Erythroblast (primary cell): ENCODE measurements at regions not wholly inside any gene's neighbourhood (a gene's known extent, or its start where the extent isn't known, plus 50 kb on each side); places are given as distances from the start of the nearest gene placed in this dataset.

Experiments
- DNase-seq, 2 experiments: peaks; one replicate each; lab custom pipeline; 2025; lab: John Stamatoyannopoulos, UW
- GATA1 ChIP-seq: IDR thresholded peaks from 2 replicates; pipeline ENCODE4 v1.6.1; 2011; ENCODE audit warnings: low read depth, mild to moderate bottlenecking, control low read depth, low read length, moderate library complexity
- POLR2A ChIP-seq: IDR thresholded peaks from 2 replicates; pipeline ENCODE4 v1.6.1; 2011; ENCODE audit warnings: mild to moderate bottlenecking, low read length

DNA sequence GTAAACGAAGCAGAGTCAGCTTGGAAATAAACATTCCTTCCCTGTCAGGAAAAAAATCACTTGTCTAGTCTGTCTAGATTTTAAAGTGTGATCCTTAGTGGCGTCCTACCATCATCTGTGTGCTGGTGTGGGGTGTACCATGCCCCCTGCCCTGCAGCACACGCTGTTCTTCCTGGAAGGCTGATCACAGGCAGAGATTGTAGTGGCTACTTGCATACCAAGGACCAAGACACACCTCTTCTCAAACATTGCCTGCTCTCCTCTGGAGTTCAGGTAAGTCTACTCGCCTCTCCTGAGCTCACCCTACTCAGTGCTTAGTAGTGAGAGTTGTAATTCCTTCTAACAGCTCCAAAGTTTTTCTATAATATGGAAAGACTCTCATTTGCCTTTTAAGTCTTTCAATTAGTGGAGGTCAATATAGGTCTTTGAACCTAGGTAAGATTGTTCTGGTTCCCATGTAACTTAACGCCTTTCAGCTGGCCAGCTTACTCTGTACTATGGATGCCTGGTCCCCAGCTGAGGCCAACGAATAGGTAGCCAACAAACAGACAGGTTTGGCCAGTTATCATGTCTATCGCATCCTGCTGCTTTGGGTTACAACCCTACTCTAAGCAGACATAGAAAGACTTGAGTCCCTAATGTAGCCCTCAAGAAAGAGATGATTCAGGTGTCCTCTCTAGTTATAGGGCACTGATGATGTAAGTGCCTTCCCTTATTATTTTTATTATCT, 55.4 kb downstream of the XCL1 start:
- no peak for DNase-seq
- TF ChIP-seq GATA1, result no peak
- TF ChIP-seq POLR2A, result no peak

- DNase-seq, result no peak
- no peak for TF ChIP-seq POLR2A
- no peak for TF ChIP-seq GATA1
Measured at GRCh38 chr1:168634951-168635532, 58.6 kb downstream of the XCL1 start.

DNA sequence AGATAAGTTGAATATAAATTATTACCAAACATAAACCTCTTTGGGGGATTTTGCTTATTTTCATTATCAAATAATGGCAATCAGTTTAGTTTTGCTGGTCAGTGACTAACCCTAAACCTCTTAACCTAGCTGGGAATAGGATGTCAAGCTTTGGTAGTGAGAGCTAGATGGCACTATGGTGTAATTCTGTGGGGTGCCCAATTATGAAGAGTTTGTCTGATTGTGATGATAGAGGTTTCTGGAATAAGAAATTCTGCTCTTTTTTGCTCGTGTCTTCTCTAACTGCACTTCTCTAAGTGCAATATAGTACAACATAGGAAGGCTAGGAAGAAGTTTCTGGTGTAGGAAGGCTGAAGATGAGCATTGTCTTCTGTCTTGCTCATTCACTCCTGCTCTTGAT, 59.8 kb downstream of the XCL1 start:
- TF ChIP-seq POLR2A, result no peak
- no peak for TF ChIP-seq GATA1
- DNase-seq, result no peak

- TF ChIP-seq GATA1 (no peak), POLR2A (no peak)
- no peak for DNase-seq
Measured at GRCh38 chr1:168636642-168637111, 60.3 kb downstream of the XCL1 start.

DNA sequence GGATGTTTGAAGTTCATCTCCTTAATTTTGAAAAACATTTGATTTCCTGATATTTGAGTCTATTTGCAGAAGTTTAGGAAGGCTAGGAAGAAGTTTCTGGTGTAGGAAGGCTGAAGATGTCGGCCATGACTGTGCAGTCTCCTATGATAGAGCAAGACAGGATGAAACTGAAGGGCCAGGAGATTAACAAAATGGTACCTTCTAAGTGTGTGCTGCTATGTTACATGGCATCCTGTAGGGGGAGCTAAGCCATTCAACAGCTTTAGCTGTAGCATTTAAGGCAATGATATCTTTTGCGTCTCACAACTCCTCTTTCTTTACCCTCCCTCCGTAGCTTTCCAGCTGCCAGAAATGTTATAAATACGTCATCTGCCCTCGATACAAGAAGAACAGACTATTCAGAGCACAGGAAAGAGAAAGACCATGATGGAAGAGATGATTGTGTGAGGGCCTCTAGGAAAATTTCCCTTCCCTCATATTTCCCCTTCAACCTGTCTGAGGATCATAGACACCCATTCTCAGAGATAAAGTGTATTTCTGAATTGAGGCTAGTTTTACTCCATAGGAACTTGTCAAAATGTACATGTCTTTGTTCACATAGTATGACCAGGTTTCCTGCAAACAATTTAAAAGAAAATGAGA, 61.1 kb downstream of the XCL1 start:
- TF ChIP-seq POLR2A (no peak), GATA1 (no peak)
- DNase-seq, result peak; percentile 50 to 60

DNA sequence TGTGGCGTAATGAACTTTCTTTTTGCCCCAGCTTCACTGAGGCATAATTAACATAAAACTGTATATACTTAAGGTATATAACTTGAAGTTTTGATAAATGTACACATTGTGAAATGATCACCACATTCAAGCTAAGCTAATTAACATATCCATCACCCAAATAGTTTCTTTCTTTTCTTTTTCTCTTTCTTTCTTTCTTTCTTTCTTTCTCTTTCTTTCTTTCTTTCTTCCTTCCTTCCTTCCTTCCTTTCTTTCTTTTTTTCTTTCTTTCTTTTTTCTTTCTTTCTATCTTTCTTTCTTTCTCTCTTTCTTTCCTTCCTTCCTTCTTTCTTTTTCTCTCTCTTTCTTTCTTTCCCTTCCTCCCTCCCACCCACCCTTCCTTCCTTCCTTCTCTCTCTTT, 62.5 kb downstream of the XCL1 start:
- DNase-seq, result no peak
- no peak for TF ChIP-seq GATA1
- TF ChIP-seq POLR2A, result no peak

DNA sequence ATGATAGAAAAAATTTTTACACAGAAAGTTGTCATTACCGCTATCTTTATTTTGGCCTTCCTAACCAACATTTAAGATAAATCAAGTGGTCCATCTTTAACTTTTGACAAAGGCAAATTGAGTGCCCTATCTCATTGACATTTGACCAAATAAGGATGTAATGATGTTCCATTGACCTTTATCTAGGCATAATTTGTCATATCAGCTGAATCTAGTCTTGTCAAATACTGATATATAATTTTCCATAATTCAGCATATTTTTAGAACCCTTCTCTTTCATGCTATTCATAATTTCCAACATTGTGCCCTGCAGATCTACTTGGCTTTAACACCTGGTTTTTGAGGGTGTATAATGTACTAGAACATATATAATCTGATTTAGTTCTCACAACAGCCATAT, 63.8 kb downstream of the XCL1 start:
- no peak for DNase-seq
- TF ChIP-seq POLR2A (no peak), GATA1 (no peak)

GRCh38 chr1:168640836-168641235, 64.4 kb downstream of the XCL1 start:
- TF ChIP-seq GATA1 (no peak), POLR2A (no peak)
- DNase-seq, result no peak

DNA sequence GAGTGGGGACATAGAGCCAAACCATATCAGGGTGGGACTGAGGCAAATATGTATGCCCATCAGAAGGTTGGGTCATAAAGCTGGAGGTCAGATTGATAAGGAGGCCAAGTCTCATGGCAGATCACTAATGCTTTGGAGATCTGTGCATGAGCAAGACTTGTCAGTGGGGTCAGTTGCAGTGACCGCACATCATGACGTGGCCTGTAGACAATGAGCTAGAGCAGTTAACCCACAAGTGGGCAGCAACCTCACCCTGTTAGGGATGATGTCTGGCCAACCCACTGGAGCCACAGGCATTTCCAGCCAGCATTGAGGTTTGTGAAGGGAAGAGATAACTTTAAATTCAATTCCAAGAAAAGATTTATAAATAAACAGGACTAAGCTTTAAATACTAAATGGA, 66.7 kb downstream of the XCL1 start:
- TF ChIP-seq GATA1 (no peak), POLR2A (no peak)
- DNase-seq, result no peak
